Vagina (tissue), 2 donors: ENCODE measurements at regions not wholly inside any gene's neighbourhood (a gene's known extent, or its start where the extent isn't known, plus 50 kb on each side); places are given as distances from the start of the nearest gene placed in this dataset.

Source experiments
- DNase-seq, 2 donors: peaks; one replicate each; pipeline ENCODE4 v3.0.0-alpha.2; 2017; ENCODE audit errors: extremely low spot score in 2 of 2
- H3K27ac ChIP-seq: fragments of 200-600 bp; sonication (generic); one replicate; pipeline ENCODE4 v1.5.1; 2019
- H3K27me3 ChIP-seq: fragments of 200-600 bp; sonication (generic); one replicate; pipeline ENCODE4 v1.5.1; 2019
- H3K36me3 ChIP-seq, 2 donors: fragments of 200-600 bp; sonication (generic); one replicate each; pipeline ENCODE4 v1.5.1; 2017 to 2019
- H3K4me1 ChIP-seq: fragments of 200-600 bp; sonication (generic); one replicate; pipeline ENCODE4 v1.5.1; 2019
- H3K4me3 ChIP-seq, 2 donors: fragments of 200-600 bp; sonication (generic); 1 replicate in 1 of 2; 2 replicates in 1 of 2; pipeline ENCODE4 v1.5.1; 2016 to 2019
- H3K9me3 ChIP-seq: fragments of 200-600 bp; sonication (generic); one replicate; pipeline ENCODE4 v1.5.1; 2019
- CTCF ChIP-seq, 3 experiments: fragments of 450-650 bp in 2 of 3; fragments of 200-600 bp in 1 of 3; sonication (generic) in 1 of 3; IDR thresholded peaks; one replicate each; pipeline ENCODE4 v1.5.1; 2017 to 2019; ENCODE audit warnings: antibody characterized with exemption in 3 of 3, mild to moderate bottlenecking in 2 of 3, moderate library complexity in 2 of 3
- POLR2A ChIP-seq, 2 donors: fragments of 450-650 bp; IDR thresholded peaks; one replicate each; pipeline ENCODE4 v1.6.1; 2017; ENCODE audit warnings: antibody characterized with exemption in 2 of 2, mild to moderate bottlenecking in 2 of 2, moderate library complexity in 2 of 2
- POLR2AphosphoS5 ChIP-seq, 2 donors: sonication (generic); formaldehyde crosslinking; IDR thresholded peaks; one replicate each; pipeline ENCODE4 v1.9.0; 2017; ENCODE audit warnings: antibody characterized with exemption in 2 of 2, mild to moderate bottlenecking in 2 of 2, low read depth in 1 of 2; ENCODE audit not compliant: insufficient read depth in 1 of 2
- intact Hi-C: fragments of 100-400 bp; cut with DNase I; formaldehyde crosslinking; loops from one replicate; pipeline ENCODE4 v1.15.1; 2023

- Histone ChIP-seq H3K36me3 (no peaks in the 10 kb centered on the region), H3K9me3 (no peaks in the 10 kb centered on the region), H3K4me1 (no peaks in the 10 kb centered on the region), H3K27me3 (no peaks in the 10 kb centered on the region), H3K27ac (no peak overlapping the region), H3K4me3 (no peak overlapping the region)
- DNase-seq = no peak
- intact Hi-C loops = no loop called here
- TF ChIP-seq POLR2AphosphoS5 (IDR thresholded peaks at IDR 0.05; ENCODE audit: insufficient read depth in 1 of 2, low read depth in 1 of 2) = no peak
- no peak for TF ChIP-seq POLR2A (IDR thresholded peaks at IDR 0.05)
- no peak for TF ChIP-seq CTCF (IDR thresholded peaks at IDR 0.05)
These were observed 729.8 kb downstream of the FAM181B start for GRCh38 chr11:82003671-82004515.

- Histone ChIP-seq H3K36me3 (no peaks in the 10 kb centered on the region), H3K4me3 (no peak overlapping the region), H3K4me1 (no peaks in the 10 kb centered on the region), H3K27me3 (no peaks in the 10 kb centered on the region), H3K9me3 (no peaks in the 10 kb centered on the region), H3K27ac (no peak overlapping the region)
- DNase-seq = no peak
- TF ChIP-seq POLR2AphosphoS5 (IDR thresholded peaks at IDR 0.05; ENCODE audit: insufficient read depth in 1 of 2, low read depth in 1 of 2) = no peak
- intact Hi-C loops = no loop called here
These were observed 730.6 kb downstream of the FAM181B start for GRCh38 chr11:82003024-82003423.

GRCh38 chr11:81995889-81996288 is 737.8 kb downstream of the FAM181B start:
- Histone ChIP-seq H3K9me3 (no peaks in the 10 kb centered on the region), H3K27ac (no peak overlapping the region), H3K4me1 (no peaks in the 10 kb centered on the region), H3K36me3 (no peaks in the 10 kb centered on the region), H3K4me3 (no peak overlapping the region), H3K27me3 (no peaks in the 10 kb centered on the region)
- intact Hi-C loops = no loop called here
- no peak for DNase-seq
- TF ChIP-seq POLR2AphosphoS5 (IDR thresholded peaks at IDR 0.05; ENCODE audit: insufficient read depth in 1 of 2, low read depth in 1 of 2) = no peak
- TF ChIP-seq POLR2A (IDR thresholded peaks at IDR 0.05) = no peak
- no peak for TF ChIP-seq CTCF (IDR thresholded peaks at IDR 0.05)

- Histone ChIP-seq H3K4me3 (no peak overlapping the region), H3K36me3 (no peaks in the 10 kb centered on the region), H3K4me1 (no peaks in the 10 kb centered on the region), H3K27me3 (no peaks in the 10 kb centered on the region), H3K9me3 (no peaks in the 10 kb centered on the region), H3K27ac (no peak overlapping the region)
- intact Hi-C loops = no loop called here
- TF ChIP-seq POLR2A (IDR thresholded peaks at IDR 0.05) (no peak), CTCF (IDR thresholded peaks at IDR 0.05) (no peak), POLR2AphosphoS5 (IDR thresholded peaks at IDR 0.05; ENCODE audit: insufficient read depth in 1 of 2, low read depth in 1 of 2) (no peak)
- no peak for DNase-seq
These were observed 739.9 kb downstream of the FAM181B start for GRCh38 chr11:81993755-81994154.

GRCh38 chr11:81990659-81991443 is 742.8 kb downstream of the FAM181B start:
- Histone ChIP-seq H3K27me3 (no peaks in the 10 kb centered on the region), H3K4me1 (no peaks in the 10 kb centered on the region), H3K4me3 (no peak overlapping the region), H3K36me3 (no peaks in the 10 kb centered on the region), H3K27ac (no peak overlapping the region), H3K9me3 (no peaks in the 10 kb centered on the region)
- DNase-seq = no peak
- TF ChIP-seq POLR2A (IDR thresholded peaks at IDR 0.05) = no peak
- no peak for TF ChIP-seq CTCF (IDR thresholded peaks at IDR 0.05)
- TF ChIP-seq POLR2AphosphoS5 (IDR thresholded peaks at IDR 0.05; ENCODE audit: insufficient read depth in 1 of 2, low read depth in 1 of 2) = no peak
- intact Hi-C loops = no loop called here
